Stimulated activated CD8-positive, alpha-beta memory T cell treated with anti-CD3 and anti-CD28 coated beads, Interleukin-15, amount 100 ng/mL, for 4 hours (primary cell): ENCODE measurements at regions not wholly inside any gene's neighbourhood (a gene's known extent, or its start where the extent isn't known, plus 50 kb on each side); places are given as distances from the start of the nearest gene placed in this dataset.
"Not testable (repeated sequence)": the region's sequence is repeated elsewhere in the genome, so short reads cannot be mapped to it uniquely, and the experiment has no call there.

ENCODE experiments used
- DNase-seq, 2 donors: peaks; one replicate each; pipeline ENCODE4 v3.0.0-alpha.2; 2020; ENCODE audit warnings: low read depth in 2 of 2

DNA sequence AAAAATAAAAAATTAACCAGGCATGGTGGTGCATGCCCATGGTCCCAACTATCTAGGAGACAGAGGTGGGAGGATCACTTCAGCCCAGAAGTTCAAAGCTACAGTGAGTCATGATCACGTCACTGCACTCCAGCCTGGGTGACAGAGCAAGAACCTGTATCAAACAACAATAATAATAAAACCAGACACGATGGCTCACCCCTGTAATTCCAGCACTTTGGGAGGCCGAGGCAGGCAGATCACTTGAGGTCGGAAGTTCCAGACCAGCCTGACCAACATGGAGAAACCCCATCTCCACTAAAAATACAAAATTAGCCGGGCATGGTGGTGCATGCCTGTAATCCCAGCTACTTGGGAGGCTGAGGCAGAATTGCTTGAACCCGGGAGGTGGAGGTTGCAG lies 159.4 kb downstream of the SKIDA1 start:
- not testable (repeated sequence) for DNase-seq

DNA sequence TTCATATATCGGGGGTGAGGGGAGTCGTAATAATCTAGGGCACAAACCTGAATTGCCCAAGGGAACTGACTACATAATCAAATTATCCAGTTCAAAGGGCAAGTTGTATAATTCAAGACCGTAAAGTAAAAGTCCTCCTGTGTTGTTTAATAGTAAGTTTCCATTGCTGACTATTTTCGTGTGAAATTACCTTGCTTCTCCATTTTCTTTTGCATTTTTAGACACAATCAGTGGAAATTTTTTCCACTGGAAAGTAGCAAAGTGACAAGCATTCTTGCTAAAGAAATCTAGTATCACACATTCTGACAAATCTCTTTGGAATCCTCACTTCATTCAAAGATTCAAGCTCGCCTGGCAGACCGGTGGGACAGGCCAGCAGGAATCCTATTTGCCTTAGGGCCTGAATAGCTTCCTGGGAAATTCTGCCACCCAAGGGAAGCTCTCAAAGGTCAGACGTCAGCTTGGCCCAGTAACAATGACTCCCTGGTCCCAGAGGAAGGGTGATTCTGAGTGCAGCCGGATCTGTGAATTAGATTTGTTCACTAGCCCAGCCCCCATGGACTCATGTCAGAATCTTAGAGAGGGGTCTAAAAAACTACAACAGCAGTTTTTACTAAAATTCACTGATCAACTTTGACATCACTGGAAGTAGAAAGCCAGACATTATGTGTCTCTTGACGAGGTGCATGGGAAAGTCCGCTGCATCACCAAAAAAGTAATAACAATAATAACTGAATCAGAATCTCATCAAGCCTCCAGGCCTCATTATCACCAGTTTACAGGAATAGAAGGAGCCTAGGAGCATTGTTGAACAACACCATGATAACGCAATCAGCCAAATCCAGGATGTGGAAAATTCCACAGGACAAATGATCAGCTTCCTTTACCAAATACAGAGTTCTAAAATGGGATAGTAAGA lies 161.0 kb downstream of the SKIDA1 start:
- DNase-seq = no peak

GRCh38 chr10:21363731-21364104 lies 161.8 kb downstream of the SKIDA1 start:
- no peak for DNase-seq

DNA sequence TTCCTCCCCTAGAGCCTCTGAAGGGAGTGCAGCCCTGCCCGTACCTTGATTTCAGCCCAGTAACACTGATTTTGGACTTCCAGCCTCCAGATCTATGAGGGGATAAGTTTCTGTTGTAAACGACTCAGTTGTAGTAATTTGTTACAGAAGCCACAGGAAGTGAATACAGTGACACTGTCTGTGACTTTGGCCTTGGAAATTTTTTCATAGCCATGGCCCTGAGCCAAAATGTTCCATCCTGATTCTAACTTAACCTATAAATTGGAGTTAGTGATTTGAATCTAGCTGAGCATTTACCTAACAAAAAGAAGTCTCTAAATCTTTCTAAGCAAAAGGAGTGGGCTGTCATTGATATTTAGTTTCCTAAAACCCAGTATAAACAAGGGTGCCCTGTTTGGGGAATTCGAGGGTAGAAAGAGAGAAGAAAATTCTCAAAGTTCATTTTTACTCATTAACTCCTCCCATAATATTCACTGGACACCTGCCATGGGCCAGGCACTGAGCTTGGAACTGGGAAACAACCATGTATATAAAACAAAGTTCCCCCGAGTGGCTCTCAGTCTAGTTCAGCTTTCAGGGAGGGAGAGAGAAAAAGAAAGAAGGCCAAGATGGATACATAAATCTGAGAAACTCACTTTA lies 162.3 kb downstream of the SKIDA1 start:
- DNase-seq = no peak

- no peak for DNase-seq
These were observed 166.3 kb downstream of the SKIDA1 start for GRCh38 chr10:21359202-21359601.

GRCh38 chr10:21355591-21356011 lies 169.9 kb downstream of the SKIDA1 start:
- no peak for DNase-seq

DNA sequence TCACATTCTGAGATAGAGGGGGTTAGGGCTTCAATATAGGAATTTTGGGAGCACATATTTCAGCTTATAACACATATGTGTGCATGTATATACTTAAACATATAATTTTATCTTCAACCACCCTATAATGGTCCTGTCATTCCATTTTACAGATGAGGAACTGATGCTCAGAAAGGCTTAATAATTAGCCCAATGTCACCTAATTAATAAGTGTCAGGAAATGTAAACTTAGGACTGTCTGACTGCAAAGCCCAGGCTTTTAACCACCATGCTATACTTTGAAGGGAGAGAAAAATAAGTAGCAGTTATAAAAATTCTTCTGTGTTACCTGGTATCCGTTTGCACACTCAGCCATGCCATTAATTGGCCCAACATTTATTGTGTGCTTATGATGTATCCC lies 172.6 kb downstream of the SKIDA1 start:
- DNase-seq = no peak

DNA sequence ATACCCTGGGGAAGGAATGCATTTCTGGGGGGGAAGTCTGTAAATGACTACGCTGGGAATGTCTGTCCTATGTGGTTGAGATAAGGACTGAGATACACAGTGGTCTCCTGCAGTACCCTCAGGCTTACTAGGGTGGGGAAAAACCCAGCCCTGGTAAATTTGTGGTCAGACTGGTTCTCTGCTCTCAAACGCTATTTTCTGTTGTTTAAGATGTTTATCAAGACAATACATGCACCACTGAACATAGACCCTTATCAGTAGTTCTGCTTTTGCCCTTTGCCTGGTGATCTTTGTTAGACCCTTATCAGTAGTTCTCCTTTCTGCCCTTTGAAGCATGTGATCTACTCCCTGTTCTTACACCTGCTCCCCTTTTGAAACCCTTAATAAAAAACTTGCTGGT lies 173.9 kb downstream of the SKIDA1 start:
- not testable (repeated sequence) for DNase-seq

DNA sequence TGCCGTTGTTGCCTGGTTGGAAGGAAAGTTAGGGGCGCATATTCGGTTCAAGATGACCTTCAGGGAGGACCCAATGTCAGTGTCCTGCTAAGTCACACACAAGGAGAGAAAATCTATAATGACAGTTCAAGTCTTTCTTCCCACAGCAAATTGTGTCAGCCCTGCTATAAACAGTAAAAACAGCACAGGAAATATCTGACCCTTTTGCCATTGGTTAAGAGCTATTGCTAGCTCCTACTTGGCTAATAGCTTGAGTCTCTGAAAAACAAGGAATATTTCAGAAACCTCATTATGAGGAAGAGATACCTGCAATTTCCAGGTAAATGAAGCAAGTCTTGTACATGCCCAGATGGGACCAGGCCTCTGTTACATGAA lies 175.6 kb downstream of the SKIDA1 start:
- DNase-seq = no peak

DNA sequence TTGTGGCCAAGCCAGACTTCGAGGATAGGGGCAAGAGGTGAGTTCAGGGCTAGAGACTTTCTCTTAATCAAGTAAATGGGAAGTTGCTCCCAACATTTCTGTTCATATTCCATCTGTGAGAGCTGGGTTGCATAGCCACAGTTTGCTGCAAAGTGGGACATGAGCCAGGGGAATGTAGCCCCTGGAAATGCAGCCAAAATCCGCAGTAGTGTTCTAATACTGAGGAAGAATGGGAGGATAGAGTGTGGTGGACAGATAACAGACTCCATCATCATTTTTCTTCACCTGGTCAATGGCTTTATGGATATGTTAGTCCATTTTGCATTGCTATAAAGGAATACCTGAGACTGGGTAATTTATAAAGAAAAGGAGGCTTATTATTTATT lies 177.7 kb downstream of the SKIDA1 start:
- no peak for DNase-seq

DNA sequence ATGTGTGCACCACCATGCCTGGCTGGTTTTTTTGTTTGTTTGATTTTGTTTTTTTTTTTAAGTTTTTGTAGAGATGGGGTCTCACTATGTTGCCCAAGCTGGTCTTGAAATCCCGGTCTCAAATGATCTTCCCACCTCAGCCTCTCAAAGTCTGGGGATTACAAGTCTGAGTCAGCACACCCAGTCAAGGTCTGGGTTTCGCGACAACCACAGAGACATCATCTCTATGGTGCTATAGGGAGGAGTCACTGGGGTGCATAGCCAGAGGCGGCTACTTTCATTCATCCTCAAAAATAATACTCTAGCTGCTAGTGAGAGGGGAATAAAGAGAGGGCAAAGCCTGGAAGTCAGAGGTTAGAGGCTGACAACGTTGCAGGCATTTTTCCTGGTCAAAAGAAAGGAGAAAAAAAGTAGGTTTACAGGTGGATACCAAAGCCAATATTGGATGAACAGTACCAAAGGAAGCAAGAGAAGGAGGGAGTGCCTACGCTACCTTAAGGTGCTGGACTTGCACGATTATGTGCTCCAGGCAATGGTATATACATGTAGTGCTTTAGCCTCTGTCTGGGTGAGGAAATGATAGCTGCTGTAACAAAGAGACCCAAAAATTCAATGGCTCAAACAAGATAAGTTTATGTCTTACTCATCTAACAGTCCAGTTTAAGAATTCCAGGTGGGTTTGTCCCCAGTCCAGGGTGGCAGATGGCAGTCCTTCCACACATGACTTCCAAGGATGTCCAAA lies 178.3 kb downstream of the SKIDA1 start:
- DNase-seq = no peak

GRCh38 chr10:21343087-21343486 lies 182.4 kb downstream of the SKIDA1 start:
- no peak for DNase-seq

- DNase-seq = not testable (repeated sequence)
These were observed 183.0 kb downstream of the SKIDA1 start for GRCh38 chr10:21342499-21342898.

- DNase-seq = no peak
These were observed 185.2 kb downstream of the SKIDA1 start for GRCh38 chr10:21340331-21340730.

DNA sequence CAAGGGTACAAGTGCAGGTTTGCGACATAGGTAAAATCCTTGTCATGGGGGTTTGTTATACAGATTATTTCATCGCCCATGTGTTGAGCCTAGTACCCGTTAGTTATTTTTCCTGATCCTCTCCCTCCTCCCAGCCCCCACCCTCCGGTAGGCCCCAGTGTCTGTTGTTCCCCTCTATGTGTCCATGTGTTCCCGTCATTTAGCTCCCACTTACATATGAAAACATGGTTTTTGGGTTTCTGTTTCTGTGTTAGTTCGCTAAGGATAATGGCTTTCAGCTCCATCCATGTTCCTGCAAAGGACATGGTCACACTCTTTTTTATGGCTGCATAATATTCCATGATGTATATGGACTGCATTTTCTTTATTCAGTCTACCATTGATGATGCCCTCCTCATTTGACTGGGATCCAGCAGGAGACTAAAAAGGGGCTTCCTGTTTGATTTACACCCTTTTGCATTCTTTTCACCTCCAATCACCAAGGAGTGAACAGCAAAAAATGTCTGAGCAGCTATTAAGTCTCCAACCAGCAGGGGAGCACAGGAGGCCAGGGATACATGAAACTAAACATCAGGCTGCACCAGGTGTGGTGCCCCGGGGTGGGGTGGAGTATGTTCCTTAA lies 188.2 kb downstream of the SKIDA1 start:
- DNase-seq = no peak

- no peak for DNase-seq
These were observed 188.9 kb downstream of the SKIDA1 start for GRCh38 chr10:21336476-21337170.

DNA sequence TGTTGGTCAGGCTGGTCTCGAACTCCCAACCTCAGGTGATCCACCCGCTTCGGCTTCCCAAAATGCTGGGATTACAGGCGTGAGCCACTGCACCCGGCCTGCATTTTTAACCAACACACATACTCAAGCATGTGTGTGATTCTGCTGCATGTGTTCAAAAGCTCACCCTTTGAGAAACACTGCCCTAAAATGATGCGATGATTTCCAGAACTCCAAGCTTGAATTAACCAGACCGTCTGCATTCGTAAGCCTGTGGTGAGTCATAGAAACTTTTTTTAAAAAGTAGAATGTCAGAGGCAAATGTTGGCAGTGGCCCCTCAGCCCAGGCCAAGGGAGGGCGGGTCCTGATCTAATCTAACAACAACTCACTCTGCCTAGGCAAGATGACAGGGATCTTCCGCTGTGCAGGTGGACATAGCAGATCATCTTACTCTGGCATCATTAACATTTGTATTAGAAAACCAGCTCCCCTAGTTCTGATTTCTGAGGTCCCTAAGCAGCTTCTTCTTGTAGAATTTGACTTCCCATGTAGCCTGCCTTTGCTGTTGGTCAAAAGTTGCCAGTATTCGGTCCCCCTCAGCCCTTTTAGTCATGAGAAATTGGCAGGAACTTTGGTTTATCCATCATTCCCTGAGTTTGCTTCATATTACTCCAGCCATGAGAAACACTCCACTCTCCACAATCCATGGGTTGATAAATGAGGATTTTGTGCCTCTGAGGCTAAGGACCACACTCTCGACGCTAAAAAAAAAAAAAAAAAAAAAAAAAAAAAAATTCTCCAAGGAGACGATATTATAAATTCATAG lies 190.4 kb downstream of the SKIDA1 start:
- DNase-seq = no peak

GRCh38 chr10:21330628-21331020 lies 194.9 kb downstream of the SKIDA1 start:
- no peak for DNase-seq

DNA sequence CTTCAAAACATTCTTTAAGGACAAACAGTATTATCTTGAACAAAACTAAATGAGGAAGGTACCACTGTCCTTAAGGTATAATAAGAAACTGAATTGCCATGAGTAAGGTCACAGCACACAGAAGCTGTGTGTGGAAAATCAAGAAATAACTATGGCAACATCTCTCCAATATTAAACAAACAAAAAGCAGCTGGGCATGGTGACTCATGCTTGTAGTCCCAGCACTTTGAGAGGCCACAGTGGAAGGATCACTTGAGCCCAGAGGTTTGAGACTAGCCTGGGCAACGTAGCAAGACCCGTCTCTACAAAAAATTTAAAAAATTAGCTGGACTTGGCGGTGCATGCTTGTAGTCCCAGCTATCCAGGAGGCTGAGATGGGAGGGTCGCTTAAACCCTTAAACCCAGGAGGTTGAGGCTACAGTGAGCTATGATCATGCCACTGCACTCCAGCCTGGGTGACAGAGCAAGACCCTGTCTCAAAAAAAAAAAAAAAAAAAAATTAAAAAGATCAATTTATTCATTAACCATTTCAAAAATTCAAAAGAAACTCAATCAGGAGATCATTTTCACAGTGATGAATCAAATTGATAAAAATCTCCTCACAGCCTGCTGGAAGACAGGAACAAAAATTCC lies 195.4 kb downstream of the SKIDA1 start:
- no peak for DNase-seq

DNA sequence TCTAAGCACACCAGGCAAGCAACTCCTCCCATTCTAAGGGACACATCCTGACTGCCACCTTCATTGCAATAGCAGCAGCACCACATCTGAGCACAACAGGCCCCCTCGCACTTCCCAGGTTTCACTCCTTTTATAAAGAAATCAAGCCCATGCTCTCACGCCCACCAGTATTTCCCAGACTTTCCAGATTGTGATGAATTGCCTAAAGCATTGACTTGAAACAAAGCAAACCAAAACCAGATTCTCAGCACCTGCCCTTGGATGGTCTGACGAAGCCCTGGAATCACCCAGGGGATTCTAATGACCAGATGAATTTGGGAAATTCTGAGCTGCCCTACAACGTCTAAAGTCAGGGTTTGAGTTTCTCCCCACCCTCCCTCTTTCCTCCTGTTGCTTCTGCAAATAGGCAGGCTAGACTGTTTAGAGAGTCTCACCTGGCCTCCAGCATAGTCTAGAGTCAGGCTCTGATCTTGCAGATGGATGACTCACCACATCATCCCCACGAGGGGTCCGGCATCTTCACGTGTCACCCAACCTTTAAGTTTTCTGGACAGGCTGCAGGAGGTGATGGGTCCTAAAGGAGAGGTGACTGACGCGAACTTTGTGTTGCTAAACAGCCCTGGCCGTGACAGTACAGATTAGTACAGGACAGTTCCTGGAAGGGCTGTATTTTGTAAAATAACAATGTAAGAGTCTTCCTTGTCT lies 198.0 kb downstream of the SKIDA1 start:
- DNase-seq = no peak
